Panc1 (cell line): ENCODE measurements at regions not wholly inside any gene's neighbourhood (a gene's known extent, or its start where the extent isn't known, plus 50 kb on each side); places are given as distances from the start of the nearest gene placed in this dataset.

Experiments used
- ATAC-seq: fragments of 200-7000 bp; cut with Tn5 transposase; 2 replicates; pipeline ENCODE4 v1.9.1; 2020; ENCODE audit warnings: mild to moderate bottlenecking, moderate library complexity
- BruUV-seq: library from RNA; stranded (reverse); fragments of 400-500 nt; replicated peaks from 2 replicates; lab custom pipeline; 2021; lab: Mats Ljungman, UMichigan
- CTCF ChIA-PET: fragments of 300-600 bp; sonication (Branson Sonifier 250); formaldehyde crosslinking; loops from one replicate; lab custom pipeline; 2022; ENCODE audit warnings: antibody characterized with exemption; lab: Charles Lee
- POLR2A ChIA-PET: fragments of 300-600 bp; sonication (Branson Sonifier 250); formaldehyde crosslinking; loops from one replicate; lab custom pipeline; 2022; ENCODE audit warnings: antibody characterized with exemption; lab: Charles Lee
- DNase-seq: peaks from one replicate; pipeline ENCODE4 v3.0.0-alpha.2; 2010; ENCODE audit warnings: low read depth, low spot score
- H3K27ac ChIP-seq: 2 replicates; pipeline ENCODE4 v1.5.1; 2011; ENCODE audit warnings: mild to moderate bottlenecking, low read length, inconsistent platforms
- H3K27me3 ChIP-seq: fragments of 200-500 bp; sonication (Bioruptor generic); 2 replicates; pipeline ENCODE4 v1.6.0; 2014; ENCODE audit warnings: low read length, inconsistent platforms; ENCODE audit not compliant: control insufficient read depth, insufficient read depth
- H3K36me3 ChIP-seq: fragments of 200-500 bp; sonication (Bioruptor generic); 2 replicates; pipeline ENCODE4 v1.5.1; 2014; ENCODE audit warnings: inconsistent platforms, mild to moderate bottlenecking, low read length, moderate library complexity; ENCODE audit not compliant: control insufficient read depth, insufficient read depth
- H3K4me1 ChIP-seq: 2 replicates; pipeline ENCODE4 v1.5.1; 2011; ENCODE audit warnings: inconsistent platforms, mild to moderate bottlenecking, low read length, moderate library complexity; ENCODE audit not compliant: control insufficient read depth, insufficient read depth
- H3K4me3 ChIP-seq, 2 experiments: 2 replicates each; pipeline ENCODE4 v1.5.1; 2011 to 2012; ENCODE audit warnings: low read depth in 2 of 2, low read length in 2 of 2, mild to moderate bottlenecking in 2 of 2, inconsistent platforms in 1 of 2, moderate library complexity in 1 of 2
- H3K9me3 ChIP-seq: fragments of 200-500 bp; sonication (Bioruptor generic); 2 replicates; pipeline ENCODE4 v1.5.1; 2014; ENCODE audit warnings: low read depth, mild to moderate bottlenecking, inconsistent platforms, low read length, moderate library complexity; ENCODE audit not compliant: control insufficient read depth, insufficient read depth
- CTCF ChIP-seq: fragments of 450-650 bp; IDR thresholded peaks from 2 replicates; pipeline ENCODE4 v1.5.1; 2017; ENCODE audit warnings: mild to moderate bottlenecking
- POLR2AphosphoS5 ChIP-seq: IDR thresholded peaks from 2 replicates; pipeline ENCODE4 v1.6.1; 2012; ENCODE audit warnings: mild to moderate bottlenecking, low read depth, low read length, moderate library complexity
- REST ChIP-seq, 2 experiments: IDR thresholded peaks; 2 replicates each; pipeline ENCODE4 v1.6.1; 2011 to 2012; ENCODE audit warnings: low read depth in 2 of 2, control low read depth in 1 of 2, low read length in 1 of 2, mild to moderate bottlenecking in 1 of 2, moderate library complexity in 1 of 2; ENCODE audit not compliant: insufficient read depth in 1 of 2
- SIN3A ChIP-seq: IDR thresholded peaks from 2 replicates; pipeline ENCODE4 v1.6.1; 2012; ENCODE audit warnings: low read depth, mild to moderate bottlenecking, low read length, moderate library complexity, borderline replicate concordance; ENCODE audit not compliant: insufficient read depth
- TCF7L2 ChIP-seq: IDR thresholded peaks from 2 replicates; pipeline ENCODE4 v1.6.1; 2011; ENCODE audit warnings: mild to moderate bottlenecking, low read depth, low read length, inconsistent platforms
- in situ Hi-C: cut with HindIII; loops from 2 replicates; pipeline ENCODE4 v1.10.0; 2016; ENCODE audit warnings: low sequenced_read_pairs, low pct_unique_long_range_greater_than_20kb
- intact Hi-C: fragments of 100-400 bp; cut with micrococcal nuclease; formaldehyde crosslinking; loops from one replicate; pipeline ENCODE4 v1.10.0; 2022; ENCODE audit not compliant: unreplicated experiment

GRCh38 chr10:128854963-128855362 is 612.1 kb upstream of the MGMT start:
- BruUV-seq = no TSS peak
- Histone ChIP-seq H3K4me3 (no peak overlapping the region), H3K9me3 (no peaks in the 10 kb centered on the region), H3K27me3 (0 out of 2 replicates have a peak, but pooled peaks cover 3% of the 10 kb centered on the region), H3K4me1 (no peaks in the 10 kb centered on the region), H3K36me3 (no peaks in the 10 kb centered on the region), H3K27ac (no peak overlapping the region)
- intact Hi-C loops (no loop called here), in situ Hi-C loops (no loop called here)
- ATAC-seq = no peak
- DNase-seq = no peak
- ChIA-PET POLR2A (no interaction called here), CTCF (no interaction called here)
- TF ChIP-seq POLR2AphosphoS5 (no peak), REST (IDR thresholded peaks at IDR 0.05; ENCODE audit: insufficient read depth in 1 of 2, low read depth in 2 of 2, low read length in 1 of 2) (no peak), TCF7L2 (no peak), SIN3A (no peak), CTCF (no peak)

DNA sequence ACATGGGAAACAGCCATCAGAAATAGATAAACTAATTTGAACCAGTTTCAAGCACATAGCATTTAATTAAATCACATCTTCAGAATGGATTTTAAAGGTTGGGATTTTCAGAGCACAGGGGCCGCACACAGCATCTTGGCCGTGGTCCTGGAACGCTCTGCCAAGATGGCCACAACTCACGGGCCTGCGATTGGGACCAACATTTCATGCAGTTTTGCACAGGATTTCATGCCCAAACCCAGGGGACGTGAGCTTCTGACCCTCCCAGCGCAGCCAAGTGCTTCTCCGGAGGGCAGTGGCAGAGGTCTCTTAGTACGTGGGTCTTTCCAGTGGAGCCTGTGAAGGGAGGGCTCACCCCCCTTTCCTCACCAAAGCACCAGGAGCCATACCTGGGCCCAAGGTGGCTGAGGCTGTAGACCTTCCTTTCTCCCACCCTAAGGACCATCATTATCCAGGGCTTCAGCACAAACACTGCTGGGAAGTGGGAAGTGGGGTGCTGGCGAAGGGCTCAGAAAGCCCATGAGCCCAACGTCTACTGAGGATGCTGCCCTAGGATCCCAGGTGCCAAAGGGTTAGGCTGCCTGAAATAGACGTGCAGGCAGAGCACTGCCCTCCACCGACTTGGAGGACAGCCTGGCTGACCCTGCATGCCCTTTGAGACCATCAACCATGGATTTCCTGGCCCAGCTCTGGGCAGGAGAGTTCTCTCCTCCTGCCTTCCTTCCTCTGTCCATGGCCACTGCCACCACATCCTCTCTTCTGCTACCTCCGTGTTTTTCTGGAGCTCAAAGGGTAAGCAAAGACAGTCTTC is 611.2 kb upstream of the MGMT start:
- BruUV-seq = no TSS peak
- intact Hi-C loops (no loop called here), in situ Hi-C loops (no loop called here)
- no peaks in the 10 kb centered on the region for H3K36me3 ChIP-seq
- ChIA-PET POLR2A (no interaction called here), CTCF (no interaction called here)
- no peak overlapping the region for H3K4me3 ChIP-seq
- no peak for TF ChIP-seq CTCF
- TF ChIP-seq SIN3A = no peak
- no peak for TF ChIP-seq REST (IDR thresholded peaks at IDR 0.05; ENCODE audit: insufficient read depth in 1 of 2, low read depth in 2 of 2, low read length in 1 of 2)
- H3K27me3 ChIP-seq = 0 out of 2 replicates have a peak, but pooled peaks cover 3% of the 10 kb centered on the region
- H3K9me3 ChIP-seq = no peaks in the 10 kb centered on the region
- DNase-seq (no peak), ATAC-seq (no peak)
- no peaks in the 10 kb centered on the region for H3K4me1 ChIP-seq
- no peak overlapping the region for H3K27ac ChIP-seq
